ENCODE measurements at regions not wholly inside any gene's neighbourhood (a gene's known extent, or its start where the extent isn't known, plus 50 kb on each side); places are given as distances from the start of the nearest gene placed in this dataset.

- Histone ChIP-seq H3K27ac (ENCODE audit: low read depth, low read length) (no peak overlapping the region), H3K4me3 (ENCODE audit: low read depth, low read length) (no peak overlapping the region), H3K27me3 (ENCODE audit: control insufficient read depth, insufficient read depth, low read length) (no peaks in the 10 kb centered on the region), H3K36me3 (ENCODE audit: control insufficient read depth, insufficient read depth, low read length) (no peaks in the 10 kb centered on the region), H3K9me3 (ENCODE audit: control insufficient read depth, insufficient read depth, low read depth, low read length) (no peaks in the 10 kb centered on the region), H3K9ac (ENCODE audit: low read length) (no peak overlapping the region), H3K4me1 (ENCODE audit: control insufficient read depth, insufficient read depth, low read length) (peaks cover 7% of the 10 kb centered on the region; the same call in 1 of the 2 replicates)
Measured at GRCh38 chr18:43665105-43665788, 388.0 kb upstream of the SYT4 start.

- Histone ChIP-seq H3K27me3 (ENCODE audit: control insufficient read depth, insufficient read depth, low read length) (no peaks in the 10 kb centered on the region), H3K4me1 (ENCODE audit: control insufficient read depth, insufficient read depth, low read length) (no peaks in the 10 kb centered on the region), H3K36me3 (ENCODE audit: control insufficient read depth, insufficient read depth, low read length) (no peaks in the 10 kb centered on the region), H3K9me3 (ENCODE audit: control insufficient read depth, insufficient read depth, low read depth, low read length) (no peaks in the 10 kb centered on the region), H3K9ac (ENCODE audit: low read length) (no peak overlapping the region), H3K4me3 (ENCODE audit: low read depth, low read length) (no peak overlapping the region), H3K27ac (ENCODE audit: low read depth, low read length) (no peak overlapping the region)
Measured at GRCh38 chr18:43668866-43669265, 391.6 kb upstream of the SYT4 start.

GRCh38 chr18:43671431-43671830, 394.1 kb upstream of the SYT4 start:
- Histone ChIP-seq H3K4me1 (ENCODE audit: control insufficient read depth, insufficient read depth, low read length) (no peaks in the 10 kb centered on the region), H3K36me3 (ENCODE audit: control insufficient read depth, insufficient read depth, low read length) (no peaks in the 10 kb centered on the region), H3K27ac (ENCODE audit: low read depth, low read length) (no peak overlapping the region), H3K4me3 (ENCODE audit: low read depth, low read length) (no peak overlapping the region), H3K9ac (ENCODE audit: low read length) (no peak overlapping the region), H3K9me3 (ENCODE audit: control insufficient read depth, insufficient read depth, low read depth, low read length) (no peaks in the 10 kb centered on the region), H3K27me3 (ENCODE audit: control insufficient read depth, insufficient read depth, low read length) (no peaks in the 10 kb centered on the region)

- Histone ChIP-seq H3K27ac (ENCODE audit: low read depth, low read length) (no peak overlapping the region), H3K4me1 (ENCODE audit: control insufficient read depth, insufficient read depth, low read length) (peaks cover 13% of the 10 kb centered on the region), H3K9me3 (ENCODE audit: control insufficient read depth, insufficient read depth, low read depth, low read length) (no peaks in the 10 kb centered on the region), H3K27me3 (ENCODE audit: control insufficient read depth, insufficient read depth, low read length) (no peaks in the 10 kb centered on the region), H3K9ac (ENCODE audit: low read length) (no peak overlapping the region), H3K36me3 (ENCODE audit: control insufficient read depth, insufficient read depth, low read length) (no peaks in the 10 kb centered on the region), H3K4me3 (ENCODE audit: low read depth, low read length) (no peak overlapping the region)
Measured at GRCh38 chr18:43680096-43680495, 402.8 kb upstream of the SYT4 start.

- Histone ChIP-seq H3K27me3 (ENCODE audit: control insufficient read depth, insufficient read depth, low read length) (no peaks in the 10 kb centered on the region), H3K4me3 (ENCODE audit: low read depth, low read length) (no peak overlapping the region), H3K9ac (ENCODE audit: low read length) (no peak overlapping the region), H3K27ac (ENCODE audit: low read depth, low read length) (no peak overlapping the region), H3K9me3 (ENCODE audit: control insufficient read depth, insufficient read depth, low read depth, low read length) (no peaks in the 10 kb centered on the region), H3K4me1 (ENCODE audit: control insufficient read depth, insufficient read depth, low read length) (peaks cover 13% of the 10 kb centered on the region), H3K36me3 (ENCODE audit: control insufficient read depth, insufficient read depth, low read length) (no peaks in the 10 kb centered on the region)
Measured at GRCh38 chr18:43681661-43682060, 404.4 kb upstream of the SYT4 start.

GRCh38 chr18:43682196-43682595, 404.9 kb upstream of the SYT4 start:
- Histone ChIP-seq H3K27ac (ENCODE audit: low read depth, low read length) (no peak overlapping the region), H3K27me3 (ENCODE audit: control insufficient read depth, insufficient read depth, low read length) (no peaks in the 10 kb centered on the region), H3K9ac (ENCODE audit: low read length) (no peak overlapping the region), H3K36me3 (ENCODE audit: control insufficient read depth, insufficient read depth, low read length) (no peaks in the 10 kb centered on the region), H3K4me1 (ENCODE audit: control insufficient read depth, insufficient read depth, low read length) (peaks cover 13% of the 10 kb centered on the region), H3K4me3 (ENCODE audit: low read depth, low read length) (no peak overlapping the region), H3K9me3 (ENCODE audit: control insufficient read depth, insufficient read depth, low read depth, low read length) (no peaks in the 10 kb centered on the region)

- H3K27ac ChIP-seq (ENCODE audit: low read depth, low read length), result no peak overlapping the region
- no peak overlapping the region for H3K9ac ChIP-seq (ENCODE audit: low read length)
- H3K9me3 ChIP-seq (ENCODE audit: control insufficient read depth, insufficient read depth, low read depth, low read length), result peaks cover 11% of the 10 kb centered on the region
- peaks cover 10% of the 10 kb centered on the region for H3K4me1 ChIP-seq (ENCODE audit: control insufficient read depth, insufficient read depth, low read length)
- H3K36me3 ChIP-seq (ENCODE audit: control insufficient read depth, insufficient read depth, low read length), result no peaks in the 10 kb centered on the region
- no peak overlapping the region for H3K4me3 ChIP-seq (ENCODE audit: low read depth, low read length)
- H3K27me3 ChIP-seq (ENCODE audit: control insufficient read depth, insufficient read depth, low read length), result no peaks in the 10 kb centered on the region
Measured at GRCh38 chr18:43686709-43687108, 409.4 kb upstream of the SYT4 start.

GRCh38 chr18:43692099-43692690, 414.9 kb upstream of the SYT4 start:
- Histone ChIP-seq H3K4me3 (ENCODE audit: low read depth, low read length) (no peak overlapping the region), H3K27me3 (ENCODE audit: control insufficient read depth, insufficient read depth, low read length) (no peaks in the 10 kb centered on the region)

GRCh38 chr18:43702399-43702798, 425.1 kb upstream of the SYT4 start:
- H3K36me3 ChIP-seq (ENCODE audit: control insufficient read depth, insufficient read depth, low read length), result no peaks in the 10 kb centered on the region
- no peaks in the 10 kb centered on the region for H3K9me3 ChIP-seq (ENCODE audit: control insufficient read depth, insufficient read depth, low read depth, low read length)
- H3K27me3 ChIP-seq (ENCODE audit: control insufficient read depth, insufficient read depth, low read length), result no peaks in the 10 kb centered on the region
- H3K4me3 ChIP-seq (ENCODE audit: low read depth, low read length), result no peak overlapping the region
- H3K27ac ChIP-seq (ENCODE audit: low read depth, low read length), result no peak overlapping the region
- H3K9ac ChIP-seq (ENCODE audit: low read length), result no peak overlapping the region
- H3K4me1 ChIP-seq (ENCODE audit: control insufficient read depth, insufficient read depth, low read length), result peaks cover 24% of the 10 kb centered on the region

More at GRCh38 chr18:43692099-43692690, 414.9 kb upstream of the SYT4 start:
- no peak overlapping the region for H3K27ac ChIP-seq (ENCODE audit: low read depth, low read length)
- H3K4me1 ChIP-seq (ENCODE audit: control insufficient read depth, insufficient read depth, low read length), result no peaks in the 10 kb centered on the region
- H3K9ac ChIP-seq (ENCODE audit: low read length), result no peak overlapping the region
- no peaks in the 10 kb centered on the region for H3K36me3 ChIP-seq (ENCODE audit: control insufficient read depth, insufficient read depth, low read length)
- peaks cover 16% of the 10 kb centered on the region for H3K9me3 ChIP-seq (ENCODE audit: control insufficient read depth, insufficient read depth, low read depth, low read length)

GRCh38 chr18:43703050-43703449, 425.8 kb upstream of the SYT4 start:
- Histone ChIP-seq H3K4me1 (ENCODE audit: control insufficient read depth, insufficient read depth, low read length) (peaks cover 30% of the 10 kb centered on the region), H3K27me3 (ENCODE audit: control insufficient read depth, insufficient read depth, low read length) (no peaks in the 10 kb centered on the region), H3K4me3 (ENCODE audit: low read depth, low read length) (no peak overlapping the region), H3K9me3 (ENCODE audit: control insufficient read depth, insufficient read depth, low read depth, low read length) (no peaks in the 10 kb centered on the region), H3K9ac (ENCODE audit: low read length) (no peak overlapping the region), H3K36me3 (ENCODE audit: control insufficient read depth, insufficient read depth, low read length) (no peaks in the 10 kb centered on the region), H3K27ac (ENCODE audit: low read depth, low read length) (no peak overlapping the region)

- H3K36me3 ChIP-seq (ENCODE audit: control insufficient read depth, insufficient read depth, low read length), result no peaks in the 10 kb centered on the region
- H3K9me3 ChIP-seq (ENCODE audit: control insufficient read depth, insufficient read depth, low read depth, low read length), result no peaks in the 10 kb centered on the region
- no peak overlapping the region; the same call in 1 of the 2 replicates for H3K4me3 ChIP-seq (ENCODE audit: low read depth, low read length)
- no peaks in the 10 kb centered on the region for H3K27me3 ChIP-seq (ENCODE audit: control insufficient read depth, insufficient read depth, low read length)
- H3K27ac ChIP-seq (ENCODE audit: low read depth, low read length), result no peak overlapping the region
- H3K4me1 ChIP-seq (ENCODE audit: control insufficient read depth, insufficient read depth, low read length), result peaks cover 42% of the 10 kb centered on the region
- H3K9ac ChIP-seq (ENCODE audit: low read length), result no peak overlapping the region
Measured at GRCh38 chr18:43705850-43706249, 428.6 kb upstream of the SYT4 start.
